ENCODE measurements at regions not wholly inside any gene's neighbourhood (a gene's known extent, or its start where the extent isn't known, plus 50 kb on each side); places are given as distances from the start of the nearest gene placed in this dataset.

- no peak for TF ChIP-seq CTCF (optimal IDR thresholded peaks at IDR 0.05 in 1 of 3, IDR thresholded peaks at IDR 0.05 in 1 of 3, conservative IDR thresholded peaks at IDR 0.05 in 1 of 3; ENCODE audit: extremely low read depth in 1 of 3, insufficient read depth in 2 of 3, low read length in 3 of 3)
- TF ChIP-seq EZH2 (IDR thresholded peaks at IDR 0.05; ENCODE audit: low read length) = no peak
These were observed 764.0 kb upstream of the GHITM start for GRCh38 chr10:83375274-83375673.

All from keratinocyte (primary cell).